A549 (cell line): ENCODE measurements at regions not wholly inside any gene's neighbourhood (a gene's known extent, or its start where the extent isn't known, plus 50 kb on each side); places are given as distances from the start of the nearest gene placed in this dataset.

Experiments
- ATAC-seq, 2 experiments: fragments of 200-7000 bp in 1 of 2; fragments of >200 bp in 1 of 2; cut with Nextera tagmentation in 1 of 2; cut with Tn5 transposase in 1 of 2; 3 replicates each; pipeline versions ENCODE4 v1.8.0 to v1.9.1; 2018 to 2020; ENCODE audit warnings: mild to moderate bottlenecking in 1 of 2, moderate library complexity in 1 of 2
- CTCF ChIA-PET: fragments of 300-600 bp; sonication (Branson Sonifier 250); formaldehyde crosslinking; extraction: SDS; loops from one replicate; lab custom pipeline; 2021; ENCODE audit warnings: antibody characterized with exemption, inconsistent platforms; lab: Yijun Ruan, JAX
- POLR2A ChIA-PET: fragments of 350-600 bp; formaldehyde crosslinking; extraction: SDS; loops from one replicate; lab custom pipeline; 2021; ENCODE audit warnings: antibody characterized with exemption, inconsistent platforms; lab: Yijun Ruan, JAX
- DNase-seq, 2 experiments: peaks; one replicate each; pipeline versions ENCODE4 v3.0.0 to v3.0.0-alpha.2; 2011 to 2016; ENCODE audit warnings: low read depth in 1 of 2, low spot score in 1 of 2
- FAIRE-seq: peaks from 2 replicates; lab custom pipeline; 2011; peaks lifted over from hg19 to GRCh38; lab: Jason Lieb, UNC
- H3K27ac ChIP-seq, 2 experiments: fragments of >200 bp; sonication (Bioruptor Twin); formaldehyde crosslinking; 3 replicates each; pipeline ENCODE4 v1.5.1; 2016 to 2017
- H3K4me1 ChIP-seq: fragments of >200 bp; sonication (Bioruptor Twin); formaldehyde crosslinking; 3 replicates; pipeline ENCODE4 v1.6.1; 2016
- H3K4me2 ChIP-seq: fragments of >200 bp; sonication (Bioruptor Twin); formaldehyde crosslinking; 3 replicates; pipeline ENCODE4 v1.6.1; 2016
- H3K4me3 ChIP-seq: fragments of >200 bp; sonication (Bioruptor Twin); formaldehyde crosslinking; 3 replicates; pipeline ENCODE4 v1.5.1; 2016
- H3K9me3 ChIP-seq: fragments of >200 bp; sonication (Bioruptor Twin); formaldehyde crosslinking; 3 replicates; pipeline ENCODE4 v1.6.1; 2016
- BCL3 ChIP-seq: fragments of >200 bp; sonication (Bioruptor Twin); formaldehyde crosslinking; IDR thresholded peaks from 3 replicates; pipeline ENCODE4 v1.6.1; 2016
- CBX2 ChIP-seq: fragments of 200-600 bp; sonication (generic); IDR thresholded peaks from 2 replicates; pipeline ENCODE4 v1.6.1; 2016; ENCODE audit warnings: low read depth, mild to moderate bottlenecking, borderline replicate concordance
- CHD4 ChIP-seq: fragments of 200-600 bp; sonication (generic); IDR thresholded peaks from 2 replicates; pipeline ENCODE4 v1.6.1; 2016; ENCODE audit warnings: antibody characterized with exemption, mild to moderate bottlenecking, borderline replicate concordance
- EHF ChIP-seq: fragments of 250-450 bp; sonication (Bioruptor Pico); IDR thresholded peaks from 2 replicates; pipeline ENCODE4 v1.5.0; 2020; ENCODE audit warnings: mild to moderate bottlenecking
- EP300 ChIP-seq, 2 experiments: fragments of >200 bp; sonication (Bioruptor Twin); formaldehyde crosslinking; IDR thresholded peaks; 2 replicates in 1 of 2; 3 replicates in 1 of 2; pipeline ENCODE4 v1.6.1; 2016 to 2017
- ESRRA ChIP-seq: fragments of 150-350 bp; IDR thresholded peaks from 2 replicates; pipeline ENCODE4 v1.6.1; 2014; ENCODE audit warnings: mild to moderate bottlenecking, low read length, borderline replicate concordance
- FOSL2 ChIP-seq, 2 experiments: fragments of 450-650 bp in 1 of 2; fragments of >200 bp in 1 of 2; sonication (Bioruptor Twin) in 1 of 2; formaldehyde crosslinking; IDR thresholded peaks; 2 replicates each; pipeline versions ENCODE4 v1.5.0 to v1.6.1; 2016 to 2020; ENCODE audit warnings: mild to moderate bottlenecking in 1 of 2, moderate library complexity in 1 of 2
- FOXS1 ChIP-seq: fragments of 250-450 bp; sonication (Bioruptor Pico); IDR thresholded peaks from 2 replicates; pipeline ENCODE4 v1.5.0; 2020; ENCODE audit warnings: mild to moderate bottlenecking, moderate library complexity
- HDAC2 ChIP-seq: fragments of 200-600 bp; sonication (generic); IDR thresholded peaks from 2 replicates; pipeline ENCODE4 v1.6.1; 2016
- HES2 ChIP-seq: fragments of >200 bp; sonication (Bioruptor Twin); formaldehyde crosslinking; IDR thresholded peaks from 2 replicates; pipeline ENCODE4 v1.6.1; 2016
- HOXB5 ChIP-seq: fragments of 250-450 bp; sonication (Bioruptor Pico); IDR thresholded peaks from 2 replicates; pipeline ENCODE4 v1.5.0; 2020; ENCODE audit warnings: mild to moderate bottlenecking, moderate library complexity
- JUN ChIP-seq, 2 experiments: fragments of >200 bp; sonication (Bioruptor Twin); formaldehyde crosslinking; IDR thresholded peaks; 2 replicates in 1 of 2; 3 replicates in 1 of 2; pipeline ENCODE4 v1.6.1; 2016 to 2017
- KDM1A ChIP-seq: fragments of 200-600 bp; sonication (generic); IDR thresholded peaks from 2 replicates; pipeline ENCODE4 v1.6.1; 2016; ENCODE audit warnings: low read depth, mild to moderate bottlenecking
- KDM5A ChIP-seq: fragments of 200-600 bp; sonication (generic); IDR thresholded peaks from 2 replicates; pipeline ENCODE4 v1.6.1; 2016; ENCODE audit warnings: antibody characterized with exemption, mild to moderate bottlenecking
- MYC ChIP-seq: IDR thresholded peaks from 2 replicates; pipeline ENCODE4 v1.6.1; 2012; ENCODE audit warnings: mild to moderate bottlenecking, inconsistent platforms, low read length, improper control_type of control experiment, borderline replicate concordance
- NPAS2 ChIP-seq: fragments of 250-450 bp; sonication (Bioruptor Pico); IDR thresholded peaks from 2 replicates; pipeline ENCODE4 v1.8.0; 2022; ENCODE audit warnings: mild to moderate bottlenecking, moderate library complexity, borderline replicate concordance
- PHF8 ChIP-seq: fragments of 200-600 bp; sonication (generic); IDR thresholded peaks from 2 replicates; pipeline ENCODE4 v1.6.1; 2016; ENCODE audit warnings: low read depth, mild to moderate bottlenecking, antibody characterized with exemption, moderate library complexity, borderline replicate concordance
- POLR2AphosphoS2 ChIP-seq: conservative IDR thresholded peaks from 2 replicates; pipeline ENCODE4 v1.6.1; 2012; ENCODE audit warnings: low read length, improper control_type of control experiment, inconsistent platforms
- SMC3 ChIP-seq: fragments of >200 bp; sonication (Bioruptor Twin); formaldehyde crosslinking; IDR thresholded peaks from 3 replicates; pipeline ENCODE4 v1.6.1; 2018; ENCODE audit warnings: inconsistent platforms
- ZC3H11A ChIP-seq: fragments of 450-650 bp; IDR thresholded peaks from 2 replicates; pipeline ENCODE4 v1.6.1; 2014; ENCODE audit warnings: antibody characterized with exemption, mild to moderate bottlenecking
- ZFP36 ChIP-seq: fragments of 450-650 bp; IDR thresholded peaks from 2 replicates; pipeline ENCODE4 v1.6.1; 2014; ENCODE audit warnings: borderline replicate concordance; ENCODE audit not compliant: partially characterized antibody
- WGBS: methylation state at CpG from one replicate; pipeline ENCODE4 v1.1.6; 2017; ENCODE audit errors: missing lambda C conversion rate; 5-methylcytosine and 5-hydroxymethylcytosine counted together
- TF ChIP-seq, protein P1 (sequence below): fragments of 250-450 bp; sonication (Bioruptor Pico); IDR thresholded peaks from 2 replicates; pipeline ENCODE4 v1.5.0; 2020; ENCODE audit warnings: low read depth, mild to moderate bottlenecking, moderate library complexity
- TF ChIP-seq, protein P2 (sequence below): fragments of 200-600 bp; sonication (generic); IDR thresholded peaks from 2 replicates; pipeline ENCODE4 v1.6.1; 2016; ENCODE audit warnings: antibody characterized with exemption, mild to moderate bottlenecking, moderate library complexity

GRCh38 chr6:44559486-44560270 lies 172.2 kb downstream of the CDC5L start:
- no peak overlapping the region for H3K27ac ChIP-seq
- POLR2A ChIA-PET: no interaction called here
- TF ChIP-seq, protein P1, sequence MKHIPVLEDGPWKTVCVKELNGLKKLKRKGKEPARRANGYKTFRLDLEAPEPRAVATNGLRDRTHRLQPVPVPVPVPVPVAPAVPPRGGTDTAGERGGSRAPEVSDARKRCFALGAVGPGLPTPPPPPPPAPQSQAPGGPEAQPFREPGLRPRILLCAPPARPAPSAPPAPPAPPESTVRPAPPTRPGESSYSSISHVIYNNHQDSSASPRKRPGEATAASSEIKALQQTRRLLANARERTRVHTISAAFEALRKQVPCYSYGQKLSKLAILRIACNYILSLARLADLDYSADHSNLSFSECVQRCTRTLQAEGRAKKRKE (CRISPR knock-in tag): no peak
- TF ChIP-seq ZC3H11A (no peak), BCL3 (no peak), ESRRA (no peak), EHF (CRISPR knock-in tag) (no peak), FOSL2 (IDR thresholded peaks at IDR 0.05) (no peak), FOSL2 (CRISPR knock-in tag; IDR thresholded peaks at IDR 0.05) (no peak), HDAC2 (no peak), HOXB5 (CRISPR knock-in tag) (no peak), NPAS2 (CRISPR knock-in tag) (no peak), POLR2AphosphoS2 (no peak), MYC (no peak), JUN (IDR thresholded peaks at IDR 0.05) (no peak), ZFP36 (no peak), SMC3 (no peak), KDM5A (no peak), CBX2 (no peak), FOXS1 (CRISPR knock-in tag) (no peak)
- TF ChIP-seq, all 56 proteins: peak for 0
- Histone ChIP-seq H3K4me2 (no peak overlapping the region), H3K4me1 (no peaks in the 10 kb centered on the region), H3K9me3 (no peaks in the 10 kb centered on the region), H3K4me3 (no peak overlapping the region)
- DNase-seq: no peak
- WGBS: 78% methylated on average over 13 of the region's 13 CpGs
- CTCF ChIA-PET: interaction anchor here (1.5 kb wide), 1 partner anchor 84 kb away, joined by 5 read pairs; no protein-coding TSS in a partner anchor
- ATAC-seq: no peak
- no peak for FAIRE-seq

DNA sequence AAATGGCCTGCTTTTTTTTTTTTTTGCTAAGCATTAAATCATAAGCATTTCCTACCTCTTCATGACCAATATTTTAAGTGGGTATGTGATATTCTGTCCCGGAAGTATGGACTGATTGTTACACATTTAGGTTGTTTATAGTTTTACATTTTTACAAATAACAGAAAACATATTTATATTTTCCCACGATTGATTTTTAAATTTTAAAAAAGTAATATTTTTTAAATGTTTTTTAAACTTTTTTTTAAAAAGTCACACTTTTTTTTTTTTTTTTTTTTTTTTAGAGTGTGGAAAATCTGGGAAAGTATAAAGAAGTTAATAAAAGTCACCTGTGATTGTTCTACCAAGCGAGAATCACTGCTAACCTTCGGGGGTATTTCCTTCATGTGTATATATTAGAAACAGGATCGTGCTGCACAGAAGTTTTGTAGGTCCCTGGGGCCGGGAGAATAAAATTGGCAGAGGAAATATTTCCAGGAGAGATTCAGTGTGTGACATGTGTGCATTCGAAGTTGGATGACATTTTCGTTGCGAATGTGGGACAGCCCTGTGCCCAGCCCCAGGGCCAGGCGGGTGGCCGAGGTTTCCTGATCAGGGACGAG lies 173.1 kb downstream of the CDC5L start:
- Histone ChIP-seq H3K4me1 (no peaks in the 10 kb centered on the region), H3K4me2 (no peak overlapping the region), H3K9me3 (no peaks in the 10 kb centered on the region), H3K4me3 (no peak overlapping the region), H3K27ac (no peak overlapping the region)
- 64% methylated on average over 12 of the region's 12 CpGs for WGBS
- POLR2A ChIA-PET: no interaction called here
- no peak for FAIRE-seq
- ATAC-seq: no peak
- CTCF ChIA-PET: interaction anchor here (1.5 kb wide), 1 partner anchor 85 kb away, joined by 5 read pairs; no protein-coding TSS in a partner anchor
- TF ChIP-seq, protein P1 (CRISPR knock-in tag): no peak
- TF ChIP-seq, protein P2, sequence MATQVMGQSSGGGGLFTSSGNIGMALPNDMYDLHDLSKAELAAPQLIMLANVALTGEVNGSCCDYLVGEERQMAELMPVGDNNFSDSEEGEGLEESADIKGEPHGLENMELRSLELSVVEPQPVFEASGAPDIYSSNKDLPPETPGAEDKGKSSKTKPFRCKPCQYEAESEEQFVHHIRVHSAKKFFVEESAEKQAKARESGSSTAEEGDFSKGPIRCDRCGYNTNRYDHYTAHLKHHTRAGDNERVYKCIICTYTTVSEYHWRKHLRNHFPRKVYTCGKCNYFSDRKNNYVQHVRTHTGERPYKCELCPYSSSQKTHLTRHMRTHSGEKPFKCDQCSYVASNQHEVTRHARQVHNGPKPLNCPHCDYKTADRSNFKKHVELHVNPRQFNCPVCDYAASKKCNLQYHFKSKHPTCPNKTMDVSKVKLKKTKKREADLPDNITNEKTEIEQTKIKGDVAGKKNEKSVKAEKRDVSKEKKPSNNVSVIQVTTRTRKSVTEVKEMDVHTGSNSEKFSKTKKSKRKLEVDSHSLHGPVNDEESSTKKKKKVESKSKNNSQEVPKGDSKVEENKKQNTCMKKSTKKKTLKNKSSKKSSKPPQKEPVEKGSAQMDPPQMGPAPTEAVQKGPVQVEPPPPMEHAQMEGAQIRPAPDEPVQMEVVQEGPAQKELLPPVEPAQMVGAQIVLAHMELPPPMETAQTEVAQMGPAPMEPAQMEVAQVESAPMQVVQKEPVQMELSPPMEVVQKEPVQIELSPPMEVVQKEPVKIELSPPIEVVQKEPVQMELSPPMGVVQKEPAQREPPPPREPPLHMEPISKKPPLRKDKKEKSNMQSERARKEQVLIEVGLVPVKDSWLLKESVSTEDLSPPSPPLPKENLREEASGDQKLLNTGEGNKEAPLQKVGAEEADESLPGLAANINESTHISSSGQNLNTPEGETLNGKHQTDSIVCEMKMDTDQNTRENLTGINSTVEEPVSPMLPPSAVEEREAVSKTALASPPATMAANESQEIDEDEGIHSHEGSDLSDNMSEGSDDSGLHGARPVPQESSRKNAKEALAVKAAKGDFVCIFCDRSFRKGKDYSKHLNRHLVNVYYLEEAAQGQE: no peak
- TF ChIP-seq CHD4 (no peak), KDM1A (no peak), HDAC2 (no peak), EP300 (IDR thresholded peaks at IDR 0.05) (no peak), HES2 (no peak), PHF8 (no peak)
- DNase-seq: no peak
